Testis (tissue), 2 donors: ENCODE measurements at regions not wholly inside any gene's neighbourhood (a gene's known extent, or its start where the extent isn't known, plus 50 kb on each side); places are given as distances from the start of the nearest gene placed in this dataset.
"Not testable (repeated sequence)": the region's sequence is repeated elsewhere in the genome, so short reads cannot be mapped to it uniquely, and the experiment has no call there.

ENCODE experiments used
- DNase-seq: peaks from one replicate; pipeline ENCODE4 v3.0.0-alpha.2; 2019
- H3K27ac ChIP-seq, 2 donors: fragments of 200-600 bp; sonication (generic); one replicate each; pipeline ENCODE4 v1.5.1; 2019
- H3K27me3 ChIP-seq: fragments of 200-600 bp; sonication (generic); one replicate; pipeline ENCODE4 v1.5.1; 2019
- H3K36me3 ChIP-seq: fragments of 200-600 bp; sonication (generic); one replicate; pipeline ENCODE4 v1.5.1; 2017; ENCODE audit warnings: low read depth; ENCODE audit errors: missing control alignments
- H3K4me1 ChIP-seq: fragments of 200-600 bp; sonication (generic); one replicate; pipeline ENCODE4 v1.5.1; 2019
- H3K4me3 ChIP-seq, 2 donors: fragments of 200-600 bp; sonication (generic); one replicate each; pipeline ENCODE4 v1.5.1; 2017 to 2019
- H3K9me3 ChIP-seq: fragments of 200-600 bp; sonication (generic); one replicate; pipeline ENCODE4 v1.5.1; 2017
- CTCF ChIP-seq, 3 experiments: fragments of 450-650 bp in 2 of 3; fragments of 200-600 bp in 1 of 3; sonication (generic) in 1 of 3; IDR thresholded peaks; one replicate each; pipeline ENCODE4 v1.5.1; 2016 to 2019; ENCODE audit warnings: antibody characterized with exemption in 3 of 3, mild to moderate bottlenecking in 2 of 3, moderate library complexity in 1 of 3
- POLR2A ChIP-seq: fragments of 450-650 bp; IDR thresholded peaks from one replicate; pipeline ENCODE4 v1.6.1; 2017; ENCODE audit warnings: antibody characterized with exemption, mild to moderate bottlenecking, moderate library complexity
- WGBS, 2 donors: methylation state at CpG; one replicate each; pipeline ENCODE4 v1.1.5; 2018; 5-methylcytosine and 5-hydroxymethylcytosine counted together
- intact Hi-C: fragments of 100-400 bp; cut with DNase I; formaldehyde crosslinking; loops from one replicate; pipeline ENCODE4 v1.15.1; 2023; ENCODE audit warnings: low total_unique reads

DNA sequence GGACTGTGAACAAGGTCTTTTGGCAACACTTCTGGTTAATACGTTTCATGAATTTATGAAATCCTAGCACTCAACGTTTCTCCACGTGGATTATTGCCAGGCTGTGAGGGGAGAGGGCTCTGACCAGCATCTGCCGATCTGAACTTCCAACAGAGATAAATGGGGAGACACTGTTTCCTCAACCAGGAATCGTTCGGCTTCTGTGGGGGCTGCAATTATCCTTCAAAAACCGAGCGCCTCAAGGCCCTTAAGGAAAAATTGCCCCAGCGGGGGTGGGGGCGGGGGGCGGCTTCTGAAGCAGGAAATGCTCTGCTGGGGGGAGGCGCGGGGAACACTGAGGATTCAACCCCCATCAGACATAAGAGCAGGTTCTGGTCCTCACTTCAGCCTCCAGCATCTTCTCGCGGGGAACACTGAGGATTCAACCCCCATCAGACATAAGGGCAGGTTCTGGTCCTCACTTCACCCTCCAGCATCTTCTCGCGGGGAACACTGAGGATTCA, 155.6 kb downstream of the BRD1 start:
- H3K4me1 ChIP-seq, result peaks cover 6% of the 10 kb centered on the region
- intact Hi-C loops, result no loop called here
- H3K27ac ChIP-seq, result no peak overlapping the region
- no peak for DNase-seq
- no peaks in the 10 kb centered on the region for H3K27me3 ChIP-seq
- TF ChIP-seq CTCF (IDR thresholded peaks at IDR 0.05), result no peak
- no peak for TF ChIP-seq POLR2A
- no peaks in the 10 kb centered on the region for H3K9me3 ChIP-seq
- H3K4me3 ChIP-seq, result no peak overlapping the region
- 25 to 45% methylated on average over 17 of the region's 17 CpGs for whole genome bisulfite sequencing, 2 donors
- H3K36me3 ChIP-seq, result no peaks in the 10 kb centered on the region

GRCh38 chr22:49671331-49672013, 156.2 kb downstream of the BRD1 start:
- H3K4me3 ChIP-seq, result peak overlapping the region in 1 of 2 donors; percentile 29
- H3K36me3 ChIP-seq, result no peaks in the 10 kb centered on the region
- DNase-seq, result no peak
- H3K9me3 ChIP-seq, result no peaks in the 10 kb centered on the region
- TF ChIP-seq CTCF (IDR thresholded peaks at IDR 0.05) (no peak), POLR2A (no peak)
- 9 to 16% methylated on average over 26 to 28 of the region's 28 CpGs for WGBS, 2 donors
- H3K27ac ChIP-seq, result no peak overlapping the region
- no peaks in the 10 kb centered on the region for H3K27me3 ChIP-seq
- intact Hi-C loops, result no loop called here
- H3K4me1 ChIP-seq, result peaks cover 6% of the 10 kb centered on the region

GRCh38 chr22:49670456-49671330, 157.0 kb downstream of the BRD1 start:
- Histone ChIP-seq H3K9me3 (no peaks in the 10 kb centered on the region), H3K27me3 (no peaks in the 10 kb centered on the region), H3K4me1 (peaks cover 6% of the 10 kb centered on the region), H3K4me3 (peak overlapping the region; percentile 29 to 37), H3K27ac (no peak overlapping the region), H3K36me3 (no peaks in the 10 kb centered on the region)
- WGBS, 2 donors, result 1 to 2% methylated on average over 11 to 51 of the region's 69 CpGs
- TF ChIP-seq CTCF (IDR thresholded peaks at IDR 0.05) (no peak), POLR2A (no peak)
- no peak for DNase-seq
- intact Hi-C loops, result no loop called here

GRCh38 chr22:49669969-49670455, 157.7 kb downstream of the BRD1 start:
- H3K27ac ChIP-seq, H3K27me3 ChIP-seq, H3K36me3 ChIP-seq, H3K4me1 ChIP-seq, intact Hi-C loops, H3K9me3 ChIP-seq, DNase-seq: not testable (repeated sequence)
- peak overlapping the region; percentile 29 to 37 for H3K4me3 ChIP-seq
- WGBS, 2 donors, result 0 to 4% methylated on average over 1 to 31 of the region's 33 CpGs

- intact Hi-C loops, H3K9me3 ChIP-seq, H3K27me3 ChIP-seq, H3K4me1 ChIP-seq, H3K36me3 ChIP-seq, H3K27ac ChIP-seq, DNase-seq: not testable (repeated sequence)
- 57 to 67% methylated on average over 1 of the region's 1 CpG for WGBS, 2 donors
- H3K4me3 ChIP-seq, result peak overlapping the region in 1 of 2 donors; percentile 29
These were observed 158.2 kb downstream of the BRD1 start for GRCh38 chr22:49669427-49669968.
